Vagina (tissue), 2 donors: ENCODE measurements at regions not wholly inside any gene's neighbourhood (a gene's known extent, or its start where the extent isn't known, plus 50 kb on each side); places are given as distances from the start of the nearest gene placed in this dataset.

Experiments used
- DNase-seq, 2 donors: peaks; one replicate each; pipeline ENCODE4 v3.0.0-alpha.2; 2017; ENCODE audit errors: extremely low spot score in 2 of 2
- H3K27ac ChIP-seq: fragments of 200-600 bp; sonication (generic); one replicate; pipeline ENCODE4 v1.5.1; 2019
- H3K27me3 ChIP-seq: fragments of 200-600 bp; sonication (generic); one replicate; pipeline ENCODE4 v1.5.1; 2019
- H3K36me3 ChIP-seq, 2 donors: fragments of 200-600 bp; sonication (generic); one replicate each; pipeline ENCODE4 v1.5.1; 2017 to 2019
- H3K4me1 ChIP-seq: fragments of 200-600 bp; sonication (generic); one replicate; pipeline ENCODE4 v1.5.1; 2019
- H3K4me3 ChIP-seq, 2 donors: fragments of 200-600 bp; sonication (generic); 1 replicate in 1 of 2; 2 replicates in 1 of 2; pipeline ENCODE4 v1.5.1; 2016 to 2019
- H3K9me3 ChIP-seq: fragments of 200-600 bp; sonication (generic); one replicate; pipeline ENCODE4 v1.5.1; 2019
- POLR2A ChIP-seq, 2 donors: fragments of 450-650 bp; IDR thresholded peaks; one replicate each; pipeline ENCODE4 v1.6.1; 2017; ENCODE audit warnings: antibody characterized with exemption in 2 of 2, mild to moderate bottlenecking in 2 of 2, moderate library complexity in 2 of 2
- POLR2AphosphoS5 ChIP-seq, 2 donors: sonication (generic); formaldehyde crosslinking; IDR thresholded peaks; one replicate each; pipeline ENCODE4 v1.9.0; 2017; ENCODE audit warnings: antibody characterized with exemption in 2 of 2, mild to moderate bottlenecking in 2 of 2, low read depth in 1 of 2; ENCODE audit not compliant: insufficient read depth in 1 of 2
- intact Hi-C: fragments of 100-400 bp; cut with DNase I; formaldehyde crosslinking; loops from one replicate; pipeline ENCODE4 v1.15.1; 2023
- TF ChIP-seq, protein P1 (sequence below), 3 experiments: fragments of 450-650 bp in 2 of 3; fragments of 200-600 bp in 1 of 3; sonication (generic) in 1 of 3; IDR thresholded peaks; one replicate each; pipeline ENCODE4 v1.5.1; 2017 to 2019; ENCODE audit warnings: antibody characterized with exemption in 3 of 3, mild to moderate bottlenecking in 2 of 3, moderate library complexity in 2 of 3

DNA sequence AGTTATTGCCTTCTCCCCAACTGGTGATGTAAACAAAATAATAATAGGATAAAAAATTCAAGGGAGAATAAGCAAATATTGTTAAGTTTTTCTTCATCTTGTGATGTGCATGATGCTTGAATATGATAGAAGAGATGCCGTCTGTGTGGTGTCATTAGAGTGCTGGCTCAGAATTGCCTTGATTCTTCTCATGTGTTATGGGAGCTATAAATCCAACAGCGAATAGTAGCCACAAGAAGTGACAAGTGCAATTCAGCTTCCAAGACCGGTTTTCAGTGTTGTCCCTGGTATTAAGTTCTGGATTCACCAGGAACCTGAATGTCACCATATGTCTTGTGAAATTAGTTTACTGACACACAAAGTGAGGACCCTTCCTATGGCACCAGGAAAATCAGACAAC, 547.0 kb downstream of the NSUN3 start:
- H3K4me3 ChIP-seq: no peak overlapping the region
- intact Hi-C loops: no loop called here
- H3K27ac ChIP-seq: no peak overlapping the region
- H3K9me3 ChIP-seq: no peaks in the 10 kb centered on the region
- no peaks in the 10 kb centered on the region for H3K36me3 ChIP-seq
- DNase-seq: no peak
- TF ChIP-seq POLR2A (IDR thresholded peaks at IDR 0.05) (no peak), POLR2AphosphoS5 (IDR thresholded peaks at IDR 0.05; ENCODE audit: insufficient read depth in 1 of 2, low read depth in 1 of 2) (no peak)
- TF ChIP-seq, protein P1, sequence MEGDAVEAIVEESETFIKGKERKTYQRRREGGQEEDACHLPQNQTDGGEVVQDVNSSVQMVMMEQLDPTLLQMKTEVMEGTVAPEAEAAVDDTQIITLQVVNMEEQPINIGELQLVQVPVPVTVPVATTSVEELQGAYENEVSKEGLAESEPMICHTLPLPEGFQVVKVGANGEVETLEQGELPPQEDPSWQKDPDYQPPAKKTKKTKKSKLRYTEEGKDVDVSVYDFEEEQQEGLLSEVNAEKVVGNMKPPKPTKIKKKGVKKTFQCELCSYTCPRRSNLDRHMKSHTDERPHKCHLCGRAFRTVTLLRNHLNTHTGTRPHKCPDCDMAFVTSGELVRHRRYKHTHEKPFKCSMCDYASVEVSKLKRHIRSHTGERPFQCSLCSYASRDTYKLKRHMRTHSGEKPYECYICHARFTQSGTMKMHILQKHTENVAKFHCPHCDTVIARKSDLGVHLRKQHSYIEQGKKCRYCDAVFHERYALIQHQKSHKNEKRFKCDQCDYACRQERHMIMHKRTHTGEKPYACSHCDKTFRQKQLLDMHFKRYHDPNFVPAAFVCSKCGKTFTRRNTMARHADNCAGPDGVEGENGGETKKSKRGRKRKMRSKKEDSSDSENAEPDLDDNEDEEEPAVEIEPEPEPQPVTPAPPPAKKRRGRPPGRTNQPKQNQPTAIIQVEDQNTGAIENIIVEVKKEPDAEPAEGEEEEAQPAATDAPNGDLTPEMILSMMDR (IDR thresholded peaks at IDR 0.05): no peak
- no peaks in the 10 kb centered on the region for H3K4me1 ChIP-seq
- H3K27me3 ChIP-seq: no peaks in the 10 kb centered on the region

DNA sequence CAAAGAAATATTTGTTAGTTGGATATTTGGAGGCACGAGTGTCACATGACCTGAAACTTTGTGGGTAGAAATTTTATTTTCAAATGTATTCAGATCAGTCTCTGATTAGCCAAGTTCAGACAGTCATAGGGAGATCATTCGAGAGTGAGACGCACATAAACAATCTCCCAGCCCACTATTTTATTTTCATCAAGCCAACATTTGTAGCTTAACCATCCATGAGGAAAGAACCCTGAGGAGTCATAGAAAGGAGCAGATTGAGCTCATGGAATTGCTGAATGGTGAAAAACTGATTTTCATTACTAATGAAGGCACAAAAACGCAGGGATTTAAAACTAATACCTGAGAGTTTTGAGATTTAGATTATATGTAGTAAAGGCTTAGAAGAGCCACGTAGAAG, 548.7 kb downstream of the NSUN3 start:
- H3K4me3 ChIP-seq: no peak overlapping the region

DNA sequence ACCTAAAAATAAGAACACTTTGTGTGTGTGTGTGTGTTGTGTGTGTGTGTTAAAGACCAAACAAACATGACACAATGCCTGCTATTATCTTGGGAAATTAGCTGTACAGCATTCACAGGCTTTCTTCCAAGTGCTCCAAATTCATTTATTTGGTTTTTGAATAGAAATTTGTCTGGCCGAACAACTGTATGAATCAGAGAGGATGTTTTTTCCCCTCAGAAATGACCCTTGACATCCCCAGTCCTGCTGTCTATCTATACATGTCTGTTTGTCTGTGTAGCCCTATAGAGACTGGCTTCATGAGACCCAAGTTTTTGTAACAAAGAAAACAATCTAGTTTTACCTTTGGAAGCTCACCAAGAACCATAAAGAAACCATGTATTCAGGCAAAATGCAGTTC, 549.8 kb downstream of the NSUN3 start:
- Histone ChIP-seq H3K4me3 (no peak overlapping the region), H3K9me3 (no peaks in the 10 kb centered on the region), H3K27me3 (no peaks in the 10 kb centered on the region), H3K27ac (no peak overlapping the region), H3K4me1 (no peaks in the 10 kb centered on the region), H3K36me3 (no peaks in the 10 kb centered on the region)
- intact Hi-C loops: no loop called here
- TF ChIP-seq, protein P1 (IDR thresholded peaks at IDR 0.05): no peak
- DNase-seq: no peak

More for the DNA sequence above, 548.7 kb downstream of the NSUN3 start:
- Histone ChIP-seq H3K36me3 (no peaks in the 10 kb centered on the region), H3K4me1 (no peaks in the 10 kb centered on the region), H3K27ac (no peak overlapping the region), H3K27me3 (no peaks in the 10 kb centered on the region), H3K9me3 (no peaks in the 10 kb centered on the region)
- no peak for DNase-seq
- intact Hi-C loops: no loop called here
- TF ChIP-seq POLR2AphosphoS5 (IDR thresholded peaks at IDR 0.05; ENCODE audit: insufficient read depth in 1 of 2, low read depth in 1 of 2): no peak
- TF ChIP-seq POLR2A (IDR thresholded peaks at IDR 0.05): no peak
- TF ChIP-seq, protein P1 (IDR thresholded peaks at IDR 0.05): no peak

DNA sequence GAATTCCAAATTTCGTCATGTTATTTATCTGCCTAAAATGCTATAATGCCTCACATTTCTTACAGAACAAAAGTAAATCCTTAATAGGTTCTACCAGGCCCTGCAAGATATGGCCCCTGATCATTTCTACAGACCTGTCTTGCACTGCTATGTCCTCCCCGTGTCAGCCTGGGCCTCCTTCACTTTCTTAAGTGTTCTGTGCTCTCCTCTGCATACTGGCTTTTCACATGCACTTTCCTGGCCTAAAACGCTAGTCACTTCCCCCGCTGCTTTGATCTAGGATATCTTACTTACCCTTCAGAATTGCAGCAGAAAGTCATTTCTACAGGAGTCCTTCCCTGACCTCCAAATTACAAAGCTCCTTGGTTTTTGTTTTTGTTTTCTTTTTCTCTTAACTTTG, 551.3 kb downstream of the NSUN3 start:
- H3K27me3 ChIP-seq: no peaks in the 10 kb centered on the region
- no peak overlapping the region for H3K27ac ChIP-seq
- intact Hi-C loops: no loop called here
- no peaks in the 10 kb centered on the region for H3K36me3 ChIP-seq
- no peaks in the 10 kb centered on the region for H3K9me3 ChIP-seq
- no peak for TF ChIP-seq POLR2AphosphoS5 (IDR thresholded peaks at IDR 0.05; ENCODE audit: insufficient read depth in 1 of 2, low read depth in 1 of 2)
- TF ChIP-seq, protein P1 (IDR thresholded peaks at IDR 0.05): no peak
- TF ChIP-seq POLR2A (IDR thresholded peaks at IDR 0.05): no peak
- no peaks in the 10 kb centered on the region for H3K4me1 ChIP-seq
- no peak overlapping the region for H3K4me3 ChIP-seq
- no peak for DNase-seq

DNA sequence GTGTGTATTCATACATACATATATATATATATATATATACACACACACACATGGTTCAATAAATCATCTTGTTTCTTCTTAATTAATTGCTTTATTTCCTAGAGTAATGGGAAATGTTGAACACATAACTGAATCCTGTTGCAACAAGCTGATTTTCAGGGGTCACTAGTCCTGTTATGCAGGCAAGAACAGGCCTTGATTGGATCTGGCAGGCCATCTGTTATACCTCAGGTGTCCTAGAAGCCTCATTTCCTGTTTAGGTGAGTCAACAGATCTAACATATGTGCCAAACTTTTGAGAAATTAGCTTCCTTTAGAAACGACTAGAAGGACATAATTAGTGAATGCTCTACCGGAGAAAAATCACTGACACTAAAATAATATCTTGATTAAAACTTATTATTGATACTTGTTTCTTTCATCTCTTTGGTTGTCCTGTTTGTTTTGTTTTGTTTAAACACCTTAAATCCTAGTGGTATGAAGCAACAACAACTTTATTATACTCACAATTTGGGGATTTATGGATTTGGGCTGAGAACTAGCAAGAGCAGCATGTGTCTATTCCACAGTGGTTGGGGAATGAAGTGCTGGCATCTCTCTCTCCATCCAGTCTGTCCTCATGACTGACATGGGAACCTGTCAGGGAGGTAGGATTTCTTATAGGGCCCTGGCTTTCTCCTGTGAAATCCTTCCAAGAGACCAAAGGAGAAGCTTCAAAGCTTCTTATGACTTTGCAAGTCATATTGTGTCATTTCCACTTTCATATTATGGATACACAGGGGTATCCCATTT, 552.6 kb downstream of the NSUN3 start:
- TF ChIP-seq POLR2AphosphoS5 (IDR thresholded peaks at IDR 0.05; ENCODE audit: insufficient read depth in 1 of 2, low read depth in 1 of 2): peak in 1 of 2 donors; percentile 46
- TF ChIP-seq, protein P1 (IDR thresholded peaks at IDR 0.05): no peak
- TF ChIP-seq POLR2A (IDR thresholded peaks at IDR 0.05): no peak
- H3K27me3 ChIP-seq: no peaks in the 10 kb centered on the region
- DNase-seq: no peak
- H3K4me1 ChIP-seq: no peaks in the 10 kb centered on the region
- H3K36me3 ChIP-seq: no peaks in the 10 kb centered on the region
- H3K9me3 ChIP-seq: no peaks in the 10 kb centered on the region
- H3K27ac ChIP-seq: no peak overlapping the region
- intact Hi-C loops: no loop called here
- no peak overlapping the region for H3K4me3 ChIP-seq
